HG02870 (cell line): ENCODE measurements at regions not wholly inside any gene's neighbourhood (a gene's known extent, or its start where the extent isn't known, plus 50 kb on each side); places are given as distances from the start of the nearest gene placed in this dataset.
"Not testable (repeated sequence)": the region's sequence is repeated elsewhere in the genome, so short reads cannot be mapped to it uniquely, and the experiment has no call there.

ENCODE experiments used
- ATAC-seq: cut with Tn5 transposase; IDR thresholded peaks from one replicate; pipeline ENCODE4 v1.9.1; 2021; ENCODE audit warnings: mild to moderate bottlenecking, moderate library complexity; ENCODE audit not compliant: unreplicated experiment

DNA sequence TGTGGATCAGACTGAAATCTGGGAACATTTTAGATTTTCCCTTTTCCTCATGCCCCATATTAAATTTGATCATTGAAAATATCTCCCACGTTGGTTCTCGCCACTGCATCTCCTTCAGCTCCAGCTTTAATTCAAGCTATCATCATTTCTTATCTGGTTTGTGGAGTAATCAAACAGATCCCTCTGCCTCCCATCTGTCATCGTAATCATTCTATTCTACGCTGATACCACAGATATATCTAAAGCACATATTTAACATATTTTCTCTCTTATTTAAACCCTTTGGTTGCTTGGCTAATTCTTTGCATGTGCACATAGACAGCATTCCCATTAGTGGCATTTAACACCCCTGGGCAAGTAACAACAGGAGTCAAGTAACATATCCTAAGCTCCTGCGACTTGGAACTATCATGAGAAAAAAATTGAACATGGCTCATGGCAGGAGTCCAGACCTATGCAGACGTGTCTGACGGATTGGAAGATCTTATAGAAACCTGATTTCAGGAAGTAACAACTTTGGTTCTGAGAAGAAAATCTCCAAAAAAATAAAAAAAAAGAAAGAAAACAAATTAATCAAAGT is 158.8 kb upstream of the KYNU start:
- no peak for ATAC-seq

DNA sequence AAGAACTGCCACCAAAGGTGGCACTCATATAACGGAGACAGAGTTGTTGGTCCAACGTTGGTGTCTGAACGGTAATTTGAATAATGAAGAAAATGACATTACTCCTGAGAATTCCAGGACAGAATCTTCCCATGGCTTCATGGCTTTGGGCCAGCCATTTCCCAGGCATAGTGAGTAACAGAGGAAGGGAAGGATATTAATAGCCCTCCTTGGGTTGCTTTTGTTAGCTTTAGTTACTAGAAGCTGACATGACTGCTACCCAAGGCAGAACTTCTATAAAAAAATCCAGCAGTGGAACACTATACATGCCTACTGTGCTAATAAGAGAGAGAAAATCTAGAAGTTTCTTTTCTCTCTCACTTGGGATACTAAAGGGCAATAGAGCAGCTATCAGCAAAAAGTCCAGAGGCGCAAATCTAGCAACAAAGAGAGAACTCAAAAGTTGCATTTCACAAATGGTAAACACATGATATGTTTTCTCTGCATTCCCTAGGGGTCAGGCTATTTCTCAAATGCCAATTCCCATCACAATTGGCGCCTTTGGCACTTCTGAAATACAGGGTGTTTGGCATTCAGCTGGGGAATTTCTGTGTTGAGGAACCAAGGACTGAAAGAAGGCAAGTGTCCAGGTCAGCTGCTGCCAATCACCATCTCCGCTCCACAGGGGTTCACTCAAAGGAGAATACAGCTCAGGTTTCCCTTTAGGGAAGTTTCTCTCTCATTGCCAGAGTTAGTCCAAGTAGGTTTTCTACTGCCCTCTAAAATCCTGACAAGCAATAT is 160.8 kb upstream of the KYNU start:
- ATAC-seq, result no peak

DNA sequence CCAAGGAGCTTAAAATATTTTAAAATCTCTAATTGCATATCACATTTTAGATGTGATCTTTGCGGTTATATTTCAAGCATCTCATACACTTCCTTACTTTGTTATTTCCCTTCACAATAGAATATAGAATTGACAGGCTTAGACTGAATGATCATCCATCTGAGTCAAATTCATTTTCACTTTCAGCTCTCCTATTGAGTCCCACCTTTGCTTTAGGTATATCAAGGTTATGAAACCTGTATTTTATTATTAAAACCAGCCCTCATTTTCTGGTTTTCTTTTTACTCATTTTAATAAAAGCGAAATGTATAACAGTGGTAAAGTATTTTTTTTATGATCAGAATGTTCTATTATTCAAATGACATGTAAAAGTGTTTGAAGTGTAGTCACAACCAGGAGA is 162.9 kb upstream of the KYNU start:
- ATAC-seq, result peak; percentile 91

DNA sequence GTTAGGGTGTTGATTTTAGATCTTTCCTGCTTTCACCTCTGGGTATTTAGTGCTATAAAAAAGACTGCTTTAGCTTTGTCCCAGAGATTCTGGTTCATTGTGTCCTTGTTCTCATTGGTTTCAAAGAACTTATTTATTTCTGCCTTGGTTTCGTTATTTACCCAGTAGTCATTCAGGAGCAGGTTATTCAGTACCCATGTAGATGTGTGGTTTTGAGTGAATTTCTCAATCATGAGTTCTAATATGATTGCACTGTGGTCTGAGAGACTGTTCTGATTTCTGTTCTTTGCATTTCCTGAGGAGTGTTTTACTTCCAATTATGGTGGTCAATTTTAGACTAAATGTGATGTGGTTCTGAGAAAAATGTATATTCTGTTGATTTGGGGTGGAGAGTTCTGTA is 167.1 kb upstream of the KYNU start:
- ATAC-seq, result no peak

DNA sequence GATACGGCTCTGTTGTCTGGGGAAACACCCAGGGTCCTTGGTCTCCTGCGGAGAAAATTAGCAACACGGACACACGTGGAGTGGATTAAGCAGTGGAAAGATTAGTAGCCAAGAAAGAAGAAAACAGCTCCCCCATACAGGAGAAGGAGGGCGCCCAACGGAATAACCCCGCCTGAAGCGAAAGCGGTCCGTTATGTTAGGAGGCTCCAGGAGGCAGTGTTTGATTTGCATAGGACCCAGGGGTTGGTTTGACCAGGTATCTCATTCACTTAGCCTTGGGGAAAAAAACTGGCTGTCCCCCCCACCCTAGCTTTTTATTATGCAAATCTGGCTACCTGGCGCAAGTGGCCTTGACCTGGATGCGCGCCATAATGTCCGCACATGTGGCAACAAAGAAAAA is 170.1 kb upstream of the KYNU start:
- no peak for ATAC-seq

DNA sequence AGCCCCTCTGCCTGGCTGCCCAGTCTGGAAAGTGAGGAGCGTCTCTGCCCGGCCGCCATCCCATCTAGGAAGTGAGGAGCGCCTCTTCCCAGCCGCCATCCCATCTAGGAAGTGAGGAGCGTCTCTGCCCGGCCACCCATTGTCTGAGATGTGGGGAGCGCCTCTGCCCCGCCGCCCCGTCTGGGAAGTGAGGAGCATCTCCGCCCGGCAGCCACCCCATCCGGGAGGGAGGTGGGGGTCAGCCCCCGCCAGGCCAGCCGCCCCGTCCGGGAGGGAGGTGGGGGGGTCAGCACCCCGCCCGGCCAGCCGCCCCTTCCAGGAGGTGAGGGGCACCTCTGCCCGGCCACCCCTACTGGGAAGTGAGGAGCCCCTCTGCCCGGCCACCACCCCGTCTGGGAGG is 175.1 kb upstream of the KYNU start:
- not testable (repeated sequence) for ATAC-seq

DNA sequence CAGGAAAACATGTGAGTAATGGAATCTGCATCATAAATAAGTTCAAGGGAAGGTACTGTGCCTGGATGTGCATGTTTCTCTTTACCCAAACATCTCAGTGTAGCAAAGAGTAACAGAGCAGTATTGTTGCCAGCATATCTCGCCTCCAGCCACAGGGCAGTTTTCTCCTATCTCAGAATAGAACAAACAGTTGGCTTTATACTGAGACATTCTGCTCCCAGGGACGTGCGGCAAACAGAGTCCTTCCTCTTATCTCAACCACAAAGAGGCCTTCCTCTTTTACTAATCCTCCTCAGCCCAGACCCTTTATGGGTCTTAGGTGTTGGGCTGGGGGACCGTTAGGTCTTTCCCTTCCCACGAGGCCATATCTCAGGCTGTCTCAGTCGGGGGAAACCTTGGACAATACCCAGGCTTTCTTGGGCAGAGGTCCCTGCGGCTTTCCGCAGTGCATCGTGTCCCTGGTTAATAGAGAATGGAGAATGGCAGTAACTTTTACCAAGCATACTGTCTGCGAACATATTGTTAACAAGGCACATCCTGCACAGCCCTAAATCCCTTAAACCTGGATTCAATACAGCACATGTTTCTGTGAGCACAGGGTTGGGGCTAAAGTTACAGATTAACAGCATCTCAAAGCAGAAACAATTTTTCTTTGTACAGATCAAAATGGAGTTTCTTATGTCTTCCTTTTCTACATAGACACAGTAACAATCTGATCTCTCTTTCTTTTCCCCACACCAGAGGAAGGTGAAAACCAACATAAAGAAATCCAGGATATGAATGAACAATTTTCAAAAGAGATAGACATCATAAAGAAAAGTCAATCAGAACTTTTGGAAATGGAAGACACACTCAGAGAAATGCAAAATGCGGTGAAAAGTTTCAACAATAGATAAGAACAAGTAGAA is 181.9 kb upstream of the KYNU start:
- ATAC-seq, result not testable (repeated sequence)

DNA sequence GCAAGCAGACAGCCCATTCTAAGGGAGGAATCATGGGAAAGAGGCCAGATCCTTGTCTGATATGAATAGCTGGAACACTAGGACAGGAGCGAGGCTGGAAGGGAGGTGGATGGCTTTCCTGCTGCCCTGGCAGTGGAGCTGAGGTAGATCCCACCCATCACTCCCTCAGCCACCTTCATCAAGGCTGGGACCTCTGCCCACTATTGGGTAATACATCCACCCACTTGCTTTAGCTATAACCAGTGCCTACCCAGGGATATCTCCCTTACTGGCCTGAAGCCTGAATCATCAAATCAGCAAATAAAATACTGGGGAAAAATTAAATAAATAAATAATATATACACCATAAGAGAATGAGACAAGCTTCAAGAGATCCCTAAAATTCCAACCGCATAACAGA is 183.2 kb upstream of the KYNU start:
- ATAC-seq, result no peak

DNA sequence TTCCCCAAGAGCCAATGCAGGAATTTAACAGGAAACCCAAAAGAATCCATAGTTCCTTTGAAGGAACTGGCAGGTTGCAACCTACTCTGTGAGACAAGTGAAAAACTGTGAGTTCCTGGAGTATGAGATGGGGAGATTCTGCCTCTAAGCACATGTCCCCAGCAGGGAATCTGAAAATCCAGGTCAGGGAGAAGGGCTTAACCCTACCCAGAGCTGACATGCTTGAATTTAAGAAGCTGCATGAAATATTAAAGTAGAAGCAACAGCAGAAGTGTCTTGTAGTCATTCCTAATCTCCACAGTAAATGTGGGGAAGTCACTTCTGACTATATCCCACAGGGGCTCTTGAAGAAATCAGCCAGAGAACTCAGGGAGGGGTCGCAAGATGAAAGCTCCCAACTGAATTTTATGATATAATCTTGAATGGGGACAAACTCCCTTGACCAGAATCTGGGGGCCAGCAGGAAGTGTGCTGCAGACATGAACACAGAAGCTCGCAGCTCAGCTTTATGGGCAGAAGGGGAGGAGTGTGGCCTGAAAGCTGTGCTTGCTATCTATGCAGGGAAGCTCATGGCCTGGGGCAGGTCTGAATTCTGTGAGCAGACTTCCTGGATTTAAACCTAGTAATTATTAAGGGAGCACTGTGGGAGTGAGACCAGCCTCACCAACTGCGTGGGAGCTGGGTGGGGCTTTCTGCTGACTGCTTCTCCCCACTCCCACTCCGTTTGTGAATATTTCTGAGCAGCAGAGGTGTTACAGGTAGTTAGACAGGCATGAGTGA is 184.1 kb upstream of the KYNU start:
- no peak for ATAC-seq

DNA sequence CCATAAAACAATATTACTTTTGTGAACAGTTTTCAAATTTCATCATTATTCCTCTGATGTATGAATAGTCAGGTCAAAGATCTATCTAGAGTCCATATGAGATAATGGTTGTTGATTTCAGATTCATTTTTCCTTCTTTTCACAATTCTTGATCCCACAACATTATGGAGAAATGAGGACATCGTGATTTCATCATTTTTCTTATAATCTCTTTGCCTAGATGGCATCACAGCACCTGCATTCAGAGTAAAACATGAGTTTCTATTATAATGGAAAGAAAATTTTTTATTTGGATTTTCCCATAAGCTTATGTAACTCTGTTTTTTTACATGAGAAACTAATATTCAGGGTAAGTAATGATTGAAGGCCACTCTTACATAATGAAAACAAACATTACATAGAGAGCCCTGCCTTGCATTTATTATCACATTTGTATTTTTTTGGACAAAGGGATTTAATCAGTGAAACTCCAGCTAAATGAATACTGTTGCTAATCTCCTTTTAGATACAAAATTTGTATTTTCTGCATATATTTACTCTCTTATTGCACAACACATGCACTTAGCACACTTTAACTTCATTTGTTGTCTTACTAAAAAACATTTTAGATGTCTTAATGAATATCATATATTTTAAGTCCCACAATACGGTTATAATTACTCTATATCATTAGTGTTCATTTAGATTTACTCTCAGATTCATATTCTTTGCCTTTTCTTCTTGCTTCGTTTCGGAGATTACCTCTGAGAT is 188.4 kb upstream of the KYNU start:
- ATAC-seq, result no peak

DNA sequence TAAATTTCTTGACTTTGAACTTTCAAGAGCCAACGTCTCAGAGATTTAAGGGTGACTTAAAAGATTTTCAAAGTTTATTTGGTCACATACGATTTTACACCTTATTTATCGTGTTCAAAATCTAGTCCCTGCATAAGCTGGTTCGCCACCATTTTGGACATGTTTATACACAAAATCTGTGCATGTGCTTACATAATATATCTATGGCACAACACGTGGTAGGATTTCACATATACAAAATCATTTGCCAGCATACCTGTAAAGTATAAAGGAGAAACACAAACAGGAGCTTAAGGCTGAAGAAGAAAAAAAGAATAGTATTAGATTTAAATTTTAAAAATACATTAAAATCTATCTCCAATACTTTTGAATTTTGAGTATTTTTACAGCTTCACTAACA is 190.0 kb upstream of the KYNU start:
- ATAC-seq, result no peak

DNA sequence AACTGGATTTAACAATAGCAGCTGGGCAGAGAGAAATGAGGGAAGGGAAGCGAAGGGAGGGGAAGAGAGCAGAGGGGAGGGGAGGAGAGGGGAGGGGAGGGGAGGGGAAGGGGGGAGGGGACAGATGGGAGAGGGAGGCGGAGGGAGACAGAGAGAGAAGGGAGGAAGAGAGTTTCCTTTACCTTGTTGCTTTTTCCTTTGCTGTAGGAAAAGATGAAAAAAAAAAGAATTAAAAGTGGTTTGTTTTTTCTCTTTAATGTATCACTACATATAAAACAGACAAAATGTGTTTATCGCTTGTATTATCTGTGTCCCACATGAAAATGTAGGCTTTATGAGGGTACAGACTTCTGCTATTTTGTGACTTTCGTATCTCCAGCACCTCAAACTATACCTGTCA is 190.4 kb upstream of the KYNU start:
- no peak for ATAC-seq

DNA sequence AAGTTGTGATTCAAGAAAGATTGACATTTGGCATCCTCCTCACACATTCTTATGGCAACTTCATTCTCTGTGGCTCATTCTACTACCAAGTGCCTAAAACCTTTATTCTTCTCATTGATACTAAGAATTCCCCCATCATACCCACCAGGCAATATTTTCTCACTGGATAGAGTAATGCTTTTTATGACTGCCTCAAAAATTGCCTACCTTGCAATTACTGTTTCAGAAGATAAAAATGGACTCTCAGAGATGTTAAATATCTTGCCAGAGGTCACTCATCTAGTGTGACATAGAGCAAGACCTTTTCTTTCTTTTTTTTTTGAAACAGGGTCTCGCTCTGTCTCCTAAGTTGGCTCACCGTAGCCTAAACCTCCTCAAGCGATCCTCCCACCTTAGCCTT is 192.8 kb upstream of the KYNU start:
- no peak for ATAC-seq

DNA sequence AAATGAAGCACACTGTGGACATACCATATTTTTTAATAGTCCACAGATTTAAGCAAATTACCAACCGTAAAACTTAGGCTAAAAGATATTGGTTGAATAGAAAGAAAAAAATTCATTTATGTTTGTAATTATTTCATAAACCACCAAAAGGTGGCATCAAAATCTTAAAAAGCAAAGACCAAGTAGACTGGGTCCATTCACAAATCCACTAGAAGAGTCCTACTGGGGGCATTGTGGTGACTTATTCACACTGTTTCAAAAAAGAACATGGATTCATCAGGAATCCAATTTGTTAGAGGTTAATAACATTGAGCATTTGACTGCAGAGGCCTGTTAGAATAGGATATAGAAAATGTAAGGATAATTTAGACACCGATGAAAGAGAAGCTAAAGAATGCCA is 194.9 kb upstream of the KYNU start:
- no peak for ATAC-seq

DNA sequence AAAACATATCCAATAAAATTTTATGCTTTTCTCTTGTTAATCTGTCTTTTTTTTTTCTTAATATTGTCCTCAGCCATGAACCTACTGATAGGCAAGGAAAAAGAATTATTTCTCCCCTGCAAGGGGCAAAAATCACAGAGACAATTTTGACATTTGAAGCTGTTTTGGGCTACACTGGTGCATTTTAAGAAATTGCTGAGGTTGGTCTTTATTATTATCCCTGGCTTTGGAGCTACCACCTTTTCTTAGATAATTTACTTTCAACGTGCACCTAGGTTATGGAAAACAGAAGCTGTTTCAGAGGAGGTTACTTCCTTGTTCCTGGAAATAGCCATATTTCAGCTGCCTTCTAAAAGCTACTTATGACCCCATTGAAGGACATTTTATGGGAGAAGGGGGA is 195.5 kb upstream of the KYNU start:
- ATAC-seq, result no peak

DNA sequence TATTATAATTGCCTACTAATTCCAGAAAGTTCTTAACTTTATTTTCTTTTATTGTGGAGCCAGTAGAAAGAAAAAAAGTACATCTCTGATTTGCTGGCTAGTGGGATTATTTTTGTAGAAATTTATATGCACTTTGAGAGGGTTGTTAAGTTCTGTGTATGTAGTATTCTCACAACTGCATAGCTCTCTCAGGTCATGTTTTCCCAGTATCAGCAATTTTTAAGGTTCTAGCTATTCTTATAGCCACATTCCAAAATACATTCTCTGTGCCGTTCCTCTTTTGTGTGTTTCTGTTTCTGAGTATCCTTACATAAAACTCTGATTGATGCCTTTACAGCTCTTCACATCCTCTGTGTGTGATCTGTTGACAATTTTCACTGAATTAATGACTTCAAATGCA is 199.3 kb upstream of the KYNU start:
- ATAC-seq, result no peak

DNA sequence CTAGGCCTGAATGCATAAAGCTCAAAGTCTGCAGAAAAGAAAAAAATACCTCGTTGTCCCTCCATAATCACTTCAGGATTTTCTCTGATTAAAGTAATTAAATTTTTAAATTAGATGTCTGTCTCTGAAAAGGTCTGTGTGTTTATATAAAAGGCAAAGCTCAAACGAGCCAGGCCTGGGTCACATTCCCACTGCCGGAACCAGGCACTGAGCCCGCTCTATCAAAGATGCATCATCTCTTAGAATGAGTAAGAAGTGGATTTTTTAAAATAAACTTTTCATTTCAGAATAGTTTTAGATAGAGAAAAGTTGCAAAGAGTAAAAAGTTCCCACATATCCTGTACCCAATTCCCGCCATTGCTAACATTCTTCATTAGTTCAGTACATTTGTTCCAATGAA is 202.1 kb upstream of the KYNU start:
- no peak for ATAC-seq

DNA sequence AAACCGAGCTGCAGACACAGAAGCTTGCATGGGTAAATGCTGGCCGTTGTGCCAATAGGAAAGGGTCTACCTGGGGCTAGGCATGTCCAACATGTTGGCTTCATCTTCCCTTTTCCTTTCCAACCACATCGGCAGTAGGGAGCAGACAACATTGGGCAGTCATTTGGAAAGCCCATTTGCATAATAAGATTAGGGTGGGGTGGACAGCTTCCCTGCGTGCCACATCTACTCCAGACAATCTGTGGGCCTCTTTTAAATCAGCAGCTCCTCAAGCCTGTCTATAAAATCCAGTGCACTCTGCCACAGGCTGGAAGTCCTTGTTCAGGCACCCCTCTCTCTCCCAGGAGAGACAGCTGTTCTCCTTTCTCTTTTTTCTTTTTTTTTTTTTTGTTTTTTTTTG is 203.6 kb upstream of the KYNU start:
- ATAC-seq, result no peak

DNA sequence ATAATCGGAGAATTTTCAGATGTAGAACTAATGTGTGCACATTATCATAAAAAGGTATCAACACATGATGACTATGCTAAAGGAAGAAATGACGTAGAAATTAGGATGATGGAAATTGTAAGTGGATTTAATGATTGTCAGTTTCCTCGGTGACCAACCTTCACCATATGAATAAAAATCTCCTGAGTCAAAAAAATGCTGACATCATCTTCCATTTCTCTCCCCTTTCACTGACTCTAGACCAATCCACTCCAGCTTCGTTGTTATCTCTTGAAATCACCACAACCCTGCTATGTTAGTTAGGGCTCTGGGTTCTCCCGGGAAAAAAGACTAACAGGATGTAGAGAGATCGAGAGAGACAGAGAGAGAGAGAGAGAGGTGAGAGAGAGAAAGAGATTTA is 204.8 kb upstream of the KYNU start:
- no peak for ATAC-seq

DNA sequence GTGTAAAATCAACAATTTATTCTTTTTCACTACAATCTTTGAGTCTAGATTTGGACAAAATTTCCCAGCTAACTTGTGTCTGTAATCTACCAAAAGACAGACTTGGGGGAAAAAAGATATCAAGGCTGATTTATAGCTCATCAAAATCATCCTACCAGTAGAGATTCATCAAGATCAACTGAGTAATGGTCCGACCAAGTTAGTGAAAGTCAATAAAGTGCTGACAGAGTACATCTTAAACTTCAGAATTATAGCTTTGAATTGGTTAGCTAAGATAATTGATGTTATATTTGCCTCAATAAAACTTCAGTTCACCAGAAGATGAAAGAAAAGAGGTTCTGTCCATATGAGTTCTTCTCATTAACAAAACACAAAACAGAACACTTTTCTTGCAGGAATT is 207.1 kb upstream of the KYNU start:
- ATAC-seq, result no peak
